ENCODE measurements at regions not wholly inside any gene's neighbourhood (a gene's known extent, or its start where the extent isn't known, plus 50 kb on each side); places are given as distances from the start of the nearest gene placed in this dataset.

- TF ChIP-seq EZH2 (IDR thresholded peaks at IDR 0.05; ENCODE audit: insufficient read depth, poor library complexity, severe bottlenecking) (no peak), EZH2phosphoT487 (IDR thresholded peaks at IDR 0.05; ENCODE audit: insufficient read depth, low read depth) (no peak)
Measured at GRCh38 chr6:163790266-163790840, 375.8 kb downstream of the QKI start.
